ENCODE measurements at regions not wholly inside any gene's neighbourhood (a gene's known extent, or its start where the extent isn't known, plus 50 kb on each side); places are given as distances from the start of the nearest gene placed in this dataset.

DNA sequence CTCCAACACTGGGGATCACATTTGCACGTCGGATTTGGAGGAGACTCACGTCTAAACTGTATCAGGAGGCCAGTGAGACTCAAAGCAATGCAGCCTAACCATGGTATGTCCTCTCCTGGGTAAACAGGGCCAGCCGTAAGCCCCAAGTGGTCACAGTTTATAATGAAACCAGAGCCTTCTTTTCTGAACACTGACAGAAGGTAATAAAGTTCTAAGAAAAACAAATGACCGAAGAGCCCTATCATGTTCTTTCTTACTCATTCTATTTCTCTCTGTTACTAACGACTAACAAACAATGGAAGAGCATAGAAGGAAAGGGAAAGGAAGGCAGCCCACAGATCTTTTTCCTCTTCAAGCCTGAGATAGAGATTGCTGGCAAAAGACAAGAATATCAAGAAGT is 796.8 kb upstream of the SOX11 start:
- DNase-seq (ENCODE audit: low read depth) (no peak), FAIRE-seq (no peak)
- no peak overlapping the region for H3K4me3 ChIP-seq (ENCODE audit: low read depth, low read length)

DNA sequence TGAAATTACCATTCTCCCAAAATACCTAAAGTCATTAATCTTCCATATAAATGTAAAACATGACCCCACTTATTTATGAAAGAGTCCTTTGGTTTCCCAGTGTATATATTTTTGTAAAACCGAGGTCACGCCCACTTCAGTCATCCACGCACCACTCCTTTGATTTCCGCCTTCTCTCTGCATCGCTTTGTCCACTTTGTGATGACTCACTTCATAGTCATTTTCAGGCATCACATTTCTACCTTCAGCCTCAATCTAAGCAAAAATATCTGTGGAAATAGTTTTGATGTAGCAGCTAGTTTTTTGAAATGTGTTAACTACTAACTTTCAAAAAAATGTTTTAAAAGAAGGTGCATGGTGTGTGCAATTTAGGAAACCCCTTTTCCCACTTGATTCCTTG is 793.5 kb upstream of the SOX11 start:
- DNase-seq (ENCODE audit: low read depth) (peak; percentile 76), FAIRE-seq (no peak)
- no peaks in the 10 kb centered on the region for H3K27me3 ChIP-seq (ENCODE audit: control insufficient read depth, insufficient read depth, low read length)
- TF ChIP-seq, protein P1, sequence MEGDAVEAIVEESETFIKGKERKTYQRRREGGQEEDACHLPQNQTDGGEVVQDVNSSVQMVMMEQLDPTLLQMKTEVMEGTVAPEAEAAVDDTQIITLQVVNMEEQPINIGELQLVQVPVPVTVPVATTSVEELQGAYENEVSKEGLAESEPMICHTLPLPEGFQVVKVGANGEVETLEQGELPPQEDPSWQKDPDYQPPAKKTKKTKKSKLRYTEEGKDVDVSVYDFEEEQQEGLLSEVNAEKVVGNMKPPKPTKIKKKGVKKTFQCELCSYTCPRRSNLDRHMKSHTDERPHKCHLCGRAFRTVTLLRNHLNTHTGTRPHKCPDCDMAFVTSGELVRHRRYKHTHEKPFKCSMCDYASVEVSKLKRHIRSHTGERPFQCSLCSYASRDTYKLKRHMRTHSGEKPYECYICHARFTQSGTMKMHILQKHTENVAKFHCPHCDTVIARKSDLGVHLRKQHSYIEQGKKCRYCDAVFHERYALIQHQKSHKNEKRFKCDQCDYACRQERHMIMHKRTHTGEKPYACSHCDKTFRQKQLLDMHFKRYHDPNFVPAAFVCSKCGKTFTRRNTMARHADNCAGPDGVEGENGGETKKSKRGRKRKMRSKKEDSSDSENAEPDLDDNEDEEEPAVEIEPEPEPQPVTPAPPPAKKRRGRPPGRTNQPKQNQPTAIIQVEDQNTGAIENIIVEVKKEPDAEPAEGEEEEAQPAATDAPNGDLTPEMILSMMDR (IDR thresholded peaks at IDR 0.05; ENCODE audit: insufficient read depth, low read length, severe bottlenecking): no peak
- no peaks in the 10 kb centered on the region for H3K36me3 ChIP-seq (ENCODE audit: control insufficient read depth, insufficient read depth, low read length)
- no peak overlapping the region for H3K4me3 ChIP-seq (ENCODE audit: low read depth, low read length)

More for the DNA sequence above, 796.8 kb upstream of the SOX11 start:
- TF ChIP-seq, protein P1 (IDR thresholded peaks at IDR 0.05; ENCODE audit: insufficient read depth, low read length, severe bottlenecking): no peak
- H3K36me3 ChIP-seq (ENCODE audit: control insufficient read depth, insufficient read depth, low read length): no peaks in the 10 kb centered on the region
- no peaks in the 10 kb centered on the region for H3K27me3 ChIP-seq (ENCODE audit: control insufficient read depth, insufficient read depth, low read length)

DNA sequence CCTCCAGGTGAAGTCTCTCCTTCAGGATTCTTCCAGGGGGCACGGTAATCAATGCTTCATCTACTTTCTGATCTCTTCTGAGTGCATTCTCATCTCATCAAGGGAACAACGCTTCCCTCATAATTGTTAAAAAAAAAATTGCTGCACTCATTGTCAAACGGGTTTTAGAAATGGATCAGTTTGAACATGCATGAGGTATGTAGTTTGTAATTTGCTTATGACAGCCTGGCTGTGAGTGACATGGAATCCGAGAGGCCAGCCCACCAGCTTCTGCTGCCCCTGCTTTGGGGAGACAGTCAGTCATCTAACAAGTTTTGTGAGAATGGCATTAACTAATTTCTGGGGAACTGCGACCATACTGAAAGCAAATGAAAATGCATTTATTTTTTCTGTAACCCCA is 791.9 kb upstream of the SOX11 start:
- DNase-seq (ENCODE audit: low read depth): peak; percentile 19
- no peak for FAIRE-seq

DNA sequence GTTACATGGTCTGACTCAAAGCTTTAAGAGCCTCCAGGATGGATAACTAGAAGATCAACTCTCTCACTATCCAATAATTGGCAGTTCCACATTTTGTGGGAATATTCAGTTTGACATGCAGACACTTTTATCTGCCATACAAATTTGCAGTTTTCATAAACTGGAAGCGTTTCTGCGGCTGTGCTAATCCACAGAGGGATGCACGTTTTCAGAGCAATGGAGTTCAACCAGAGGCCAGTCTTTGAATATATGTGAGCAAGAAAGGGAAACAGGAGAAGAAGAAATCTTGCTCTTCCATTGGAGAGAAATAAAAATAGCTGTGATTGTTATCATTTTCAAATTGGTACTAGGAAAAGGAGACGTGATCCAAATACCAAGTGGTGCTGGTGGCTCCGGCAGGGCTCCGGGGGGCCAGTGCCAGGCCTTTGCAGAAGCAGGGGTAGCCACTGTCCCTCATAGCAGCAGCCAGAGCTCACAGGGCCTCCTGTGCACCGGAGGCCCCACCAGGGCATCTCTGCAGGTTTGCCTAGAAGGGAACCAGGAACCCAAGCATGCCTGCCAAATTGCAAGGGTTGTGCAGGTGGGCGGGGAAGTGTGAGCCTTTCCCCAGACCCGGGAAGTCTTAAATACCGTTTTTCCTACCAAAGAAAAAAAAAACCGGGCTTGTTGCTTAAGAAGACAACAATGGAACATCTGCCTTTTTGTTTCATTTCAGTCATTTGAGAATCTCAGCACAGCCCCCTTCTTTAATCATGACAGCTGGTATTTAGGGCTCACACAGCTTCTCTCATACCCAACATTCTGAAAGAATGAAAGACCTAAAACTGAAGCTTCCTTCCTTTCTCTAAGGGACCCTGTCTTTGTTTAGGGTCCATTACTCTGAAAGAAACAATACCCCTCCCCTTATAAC is 791.1 kb upstream of the SOX11 start:
- no peak for FAIRE-seq

More for the DNA sequence above, 791.9 kb upstream of the SOX11 start:
- Histone ChIP-seq H3K36me3 (ENCODE audit: control insufficient read depth, insufficient read depth, low read length) (no peaks in the 10 kb centered on the region), H3K4me3 (ENCODE audit: low read depth, low read length) (no peak overlapping the region), H3K27me3 (ENCODE audit: control insufficient read depth, insufficient read depth, low read length) (no peaks in the 10 kb centered on the region)
- TF ChIP-seq, protein P1 (IDR thresholded peaks at IDR 0.05; ENCODE audit: insufficient read depth, low read length, severe bottlenecking): no peak

DNA sequence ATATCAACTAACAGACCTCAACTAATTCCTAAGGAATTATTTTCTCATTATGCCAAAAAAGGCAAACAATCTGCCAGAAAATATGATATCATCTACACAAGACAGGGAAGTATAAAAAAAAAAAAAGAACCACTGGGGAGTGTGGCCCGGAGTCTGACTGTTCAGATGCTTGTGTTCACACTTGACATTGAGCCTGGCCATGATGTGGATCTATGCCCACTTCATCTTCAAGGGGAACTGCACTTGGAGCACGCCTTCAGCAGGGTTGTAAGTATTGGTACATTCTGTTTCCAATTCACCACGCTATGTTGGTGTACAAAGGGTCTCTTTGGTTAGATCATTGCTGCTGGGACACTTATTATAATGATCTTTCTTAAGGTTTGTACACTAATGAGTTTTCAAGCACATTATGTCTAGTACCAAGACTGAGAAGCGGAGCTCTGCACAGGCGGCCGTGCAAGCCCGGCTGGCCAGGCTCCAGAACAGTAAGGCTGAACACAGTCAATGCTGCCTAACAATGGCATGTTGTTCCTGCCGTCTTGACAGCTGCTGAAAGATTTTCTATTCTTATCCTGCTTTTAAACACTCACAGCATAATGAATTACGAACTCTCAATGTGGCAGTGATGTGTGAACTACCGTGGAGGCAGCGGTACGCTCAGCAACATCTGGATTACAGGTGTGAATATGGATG is 788.4 kb upstream of the SOX11 start:
- DNase-seq (ENCODE audit: low read depth) (no peak), FAIRE-seq (peak; percentile 40)
- TF ChIP-seq, protein P1 (IDR thresholded peaks at IDR 0.05; ENCODE audit: insufficient read depth, low read length, severe bottlenecking): no peak
- H3K4me3 ChIP-seq (ENCODE audit: low read depth, low read length): no peak overlapping the region
- H3K36me3 ChIP-seq (ENCODE audit: control insufficient read depth, insufficient read depth, low read length): no peaks in the 10 kb centered on the region
- H3K27me3 ChIP-seq (ENCODE audit: control insufficient read depth, insufficient read depth, low read length): no peaks in the 10 kb centered on the region

More for the DNA sequence above, 791.1 kb upstream of the SOX11 start:
- TF ChIP-seq, protein P1 (IDR thresholded peaks at IDR 0.05; ENCODE audit: insufficient read depth, low read length, severe bottlenecking): no peak
- DNase-seq (ENCODE audit: low read depth): no peak
- H3K36me3 ChIP-seq (ENCODE audit: control insufficient read depth, insufficient read depth, low read length): no peaks in the 10 kb centered on the region
- no peaks in the 10 kb centered on the region for H3K27me3 ChIP-seq (ENCODE audit: control insufficient read depth, insufficient read depth, low read length)
- no peak overlapping the region for H3K4me3 ChIP-seq (ENCODE audit: low read depth, low read length)
